CD4-positive, alpha-beta T cell treated with Interleukin-17A for 4 hours (primary cell): ENCODE measurements at regions not wholly inside any gene's neighbourhood (a gene's known extent, or its start where the extent isn't known, plus 50 kb on each side); places are given as distances from the start of the nearest gene placed in this dataset.
"Not testable (repeated sequence)": the region's sequence is repeated elsewhere in the genome, so short reads cannot be mapped to it uniquely, and the experiment has no call there.

ENCODE experiments used
- DNase-seq: peaks from one replicate; pipeline ENCODE4 v3.0.0-alpha.2; 2020; ENCODE audit warnings: mixed read lengths

DNA sequence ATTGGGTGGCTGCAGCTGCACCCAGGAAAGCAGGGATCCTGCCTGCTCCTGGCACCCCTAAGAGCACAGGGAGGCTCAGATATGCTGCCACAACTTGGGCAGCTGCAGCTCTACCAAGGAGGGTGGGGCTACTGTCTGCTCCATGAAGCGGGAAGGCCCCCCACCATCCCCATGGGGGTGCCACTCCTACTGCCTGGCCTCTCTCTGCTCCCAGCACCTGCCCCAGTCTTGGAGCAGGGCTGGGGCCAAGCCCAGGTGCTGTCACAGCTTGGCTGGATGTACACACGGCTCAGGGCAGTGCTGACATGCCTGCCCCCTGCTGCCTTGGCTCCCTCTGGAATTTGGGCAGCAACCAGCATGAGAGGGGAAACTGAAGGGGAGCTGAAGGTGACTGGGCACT, 214.7 kb upstream of the PLPPR1 start:
- no peak for DNase-seq

DNA sequence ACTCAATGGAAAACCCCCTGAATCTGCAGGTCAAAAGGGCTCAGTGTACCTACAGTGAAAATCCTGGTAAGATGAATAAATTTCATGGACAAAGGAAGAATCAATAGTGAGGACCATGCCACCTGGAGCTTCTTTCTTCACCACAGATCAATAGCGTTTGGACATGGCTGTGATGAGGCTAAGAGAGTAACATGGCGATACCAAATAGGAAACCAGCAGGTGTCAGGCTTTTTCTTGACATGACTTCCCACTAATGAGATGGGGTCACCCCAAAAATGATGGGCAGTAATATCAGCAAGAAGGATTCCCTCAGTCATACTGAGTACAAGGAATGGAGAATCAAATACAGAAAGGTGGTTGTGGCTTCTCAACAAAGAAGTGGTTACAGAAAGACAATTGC, 208.5 kb upstream of the PLPPR1 start:
- DNase-seq: no peak

DNA sequence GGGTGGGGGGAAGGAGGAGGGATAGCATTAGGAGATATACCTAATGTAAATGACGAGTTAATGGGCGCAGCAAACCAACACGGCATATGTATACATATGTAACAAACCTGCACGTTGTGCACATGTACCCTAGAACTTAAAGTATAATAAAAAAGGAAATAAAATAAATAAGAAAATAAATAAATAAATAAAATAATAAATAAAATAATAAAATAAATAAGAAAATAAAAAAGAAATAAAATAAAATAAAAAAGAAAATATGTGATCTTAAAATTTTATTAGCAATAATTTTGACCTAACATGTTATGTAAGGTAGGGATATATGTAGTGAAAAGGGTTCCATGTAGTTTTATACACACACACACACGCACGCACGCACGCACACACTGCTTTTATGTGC, 195.5 kb upstream of the PLPPR1 start:
- DNase-seq: not testable (repeated sequence)

DNA sequence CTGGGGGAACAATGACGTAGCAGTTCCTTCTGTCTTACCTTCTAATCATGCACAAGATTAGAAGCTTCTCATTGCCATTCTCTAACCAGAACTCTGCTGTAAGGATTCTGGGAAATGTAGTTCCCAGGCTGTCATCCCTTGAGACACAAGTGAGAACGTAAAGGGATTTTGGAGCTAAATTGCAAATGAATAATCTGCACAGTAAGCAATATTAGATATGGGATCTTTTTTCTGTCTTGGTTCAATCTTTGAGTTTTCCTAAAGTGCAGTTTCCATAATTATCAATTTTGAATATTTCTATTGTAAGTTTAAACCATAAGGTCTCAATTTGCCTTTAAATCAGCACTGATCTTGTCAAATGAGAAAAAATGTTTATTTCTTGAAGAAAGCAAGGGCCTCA, 189.7 kb upstream of the PLPPR1 start:
- DNase-seq: no peak

DNA sequence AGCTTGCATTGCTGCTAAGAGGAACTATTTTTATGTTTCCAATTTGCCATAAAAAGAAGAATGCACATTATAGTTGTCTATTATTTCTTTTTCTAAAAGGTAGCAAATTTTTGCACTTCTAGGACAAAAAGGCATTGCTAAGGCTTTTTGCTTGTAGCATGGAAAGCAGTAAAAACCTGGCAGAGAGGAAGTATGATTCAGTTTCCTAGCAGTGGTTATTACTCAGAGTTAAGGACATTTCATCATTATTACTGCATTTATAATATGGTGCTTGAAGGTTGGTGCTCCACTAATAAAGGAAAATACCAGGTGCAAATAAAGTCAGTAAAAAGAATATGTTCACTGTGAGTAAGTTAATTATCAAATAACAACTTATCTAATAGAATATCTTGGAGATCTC, 179.8 kb upstream of the PLPPR1 start:
- no peak for DNase-seq

DNA sequence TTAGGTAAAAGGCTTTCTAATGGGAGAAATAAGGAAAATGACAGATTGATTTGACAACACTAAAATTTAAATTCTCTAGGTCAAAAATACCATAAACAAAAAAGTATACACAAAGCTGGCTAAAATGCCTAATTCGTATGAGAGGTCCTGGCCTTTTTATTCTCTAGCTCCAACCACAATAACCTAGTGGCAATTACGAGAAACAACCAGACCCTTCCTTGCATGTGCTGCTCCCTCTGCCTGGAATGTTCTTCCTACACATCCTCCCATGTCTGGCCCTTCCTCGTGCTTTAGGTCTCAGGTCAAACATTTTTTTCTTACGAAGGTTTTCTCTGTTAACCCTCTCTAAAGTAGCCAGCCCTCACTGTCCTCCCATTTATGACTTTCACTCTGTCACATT, 176.4 kb upstream of the PLPPR1 start:
- no peak for DNase-seq

DNA sequence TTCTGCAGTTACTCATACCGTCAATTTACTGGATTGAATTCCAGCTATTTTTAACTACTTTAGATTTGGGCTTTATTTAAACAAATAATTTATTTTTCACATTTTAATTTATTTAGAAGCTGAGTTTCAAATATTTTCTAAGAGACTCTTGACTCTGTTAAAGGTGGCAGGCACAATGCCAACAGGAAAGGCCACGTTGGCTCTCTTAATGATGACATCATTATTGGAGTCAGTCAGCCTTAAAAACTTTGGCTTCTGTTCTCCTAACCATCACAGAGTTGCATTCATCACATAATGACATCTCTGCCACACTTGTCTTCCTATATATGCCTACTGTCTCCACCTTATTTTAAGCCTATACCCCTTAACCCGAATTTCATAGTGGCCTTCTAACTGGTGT, 172.3 kb upstream of the PLPPR1 start:
- no peak for DNase-seq

DNA sequence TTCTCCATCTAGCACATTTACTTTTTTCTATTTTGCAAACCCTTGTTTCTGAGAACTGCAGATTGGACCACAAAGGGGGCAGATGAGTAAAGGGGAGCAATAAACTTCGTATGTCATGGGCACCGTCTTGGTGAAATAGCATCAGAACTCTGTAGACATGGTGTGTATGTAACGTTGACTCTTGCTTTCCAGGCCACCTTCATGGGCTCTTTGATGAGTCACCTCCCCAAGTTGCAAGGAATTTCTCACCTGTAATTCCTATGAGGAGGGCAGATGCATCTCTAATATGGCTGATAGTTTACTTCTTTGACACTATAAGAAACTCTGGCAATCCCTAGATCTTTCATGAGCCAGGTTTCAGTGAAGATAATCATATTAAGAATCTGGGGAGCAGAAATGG, 163.4 kb upstream of the PLPPR1 start:
- DNase-seq: no peak

DNA sequence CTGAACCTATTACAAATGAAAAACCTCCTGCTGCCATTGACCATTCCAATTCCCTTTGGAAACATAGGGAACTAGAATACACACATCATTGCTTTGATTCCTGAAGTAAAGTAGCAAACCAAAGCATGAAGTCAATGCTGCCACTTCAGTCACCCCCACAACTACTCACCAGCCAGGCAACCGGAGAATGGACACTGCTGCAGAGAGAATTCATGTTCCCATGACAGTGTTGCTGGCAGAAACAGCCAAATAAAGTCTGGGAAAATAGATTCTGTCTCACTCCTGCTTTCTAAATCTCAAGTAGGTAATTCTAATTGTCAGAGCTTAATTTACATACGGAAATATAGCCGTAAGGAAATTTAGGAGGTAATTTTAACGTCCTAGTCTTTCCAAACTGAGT, 162.9 kb upstream of the PLPPR1 start:
- no peak for DNase-seq

DNA sequence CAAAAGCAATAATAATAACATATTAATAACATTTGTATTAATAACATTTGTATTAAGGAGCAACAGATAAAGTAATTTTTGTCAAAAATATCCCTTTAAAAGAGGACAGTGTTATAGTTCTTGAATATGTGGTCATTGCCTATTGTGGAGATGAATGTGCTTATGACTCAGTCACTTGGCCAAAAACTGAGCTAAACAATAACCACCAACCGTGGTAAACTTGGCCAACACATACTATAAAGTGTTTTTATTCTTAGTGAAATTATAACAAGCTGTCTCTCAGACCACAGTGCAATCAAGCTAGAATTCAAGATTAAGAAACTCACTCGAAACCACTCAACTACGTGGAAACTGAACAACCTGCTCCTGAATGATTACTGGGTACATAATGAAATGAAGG, 159.2 kb upstream of the PLPPR1 start:
- DNase-seq: no peak

DNA sequence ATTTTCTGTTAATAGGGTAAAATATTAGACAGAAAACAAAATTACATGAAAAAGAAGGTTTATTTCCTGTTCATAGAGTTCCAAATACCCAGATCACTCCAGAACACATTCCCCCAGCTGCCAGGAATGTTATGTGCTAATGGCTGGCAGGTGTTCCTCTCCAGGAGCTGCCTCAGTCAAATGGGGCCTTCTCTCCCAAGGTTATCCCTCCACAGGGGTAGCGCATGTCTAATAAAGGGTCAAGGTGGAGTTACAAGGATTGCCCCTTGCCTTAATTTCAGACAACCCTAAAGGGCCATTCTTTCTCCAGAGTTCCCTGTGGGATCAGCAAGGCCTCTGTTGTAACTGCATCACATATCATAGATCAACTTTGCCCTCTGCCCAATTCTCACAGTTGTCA, 148.6 kb upstream of the PLPPR1 start:
- no peak for DNase-seq

DNA sequence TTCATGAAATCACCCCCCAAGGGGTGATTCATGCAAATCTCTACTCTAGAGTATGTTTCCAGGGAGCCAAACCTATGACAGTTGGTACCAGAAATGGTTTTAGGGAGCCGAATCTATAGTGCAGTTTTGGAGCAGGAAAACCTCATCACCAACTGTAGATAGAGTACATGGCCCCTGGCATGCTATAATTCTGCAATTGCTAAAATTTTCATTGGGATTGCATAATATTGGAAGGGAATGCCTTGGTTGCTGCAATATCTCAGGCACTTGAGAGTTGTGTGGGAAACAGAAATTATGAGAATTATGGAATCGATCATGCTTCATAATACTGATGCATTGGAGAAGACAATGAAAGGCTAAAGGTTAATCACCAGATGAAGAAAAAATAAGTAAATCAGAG, 148.2 kb upstream of the PLPPR1 start:
- no peak for DNase-seq

DNA sequence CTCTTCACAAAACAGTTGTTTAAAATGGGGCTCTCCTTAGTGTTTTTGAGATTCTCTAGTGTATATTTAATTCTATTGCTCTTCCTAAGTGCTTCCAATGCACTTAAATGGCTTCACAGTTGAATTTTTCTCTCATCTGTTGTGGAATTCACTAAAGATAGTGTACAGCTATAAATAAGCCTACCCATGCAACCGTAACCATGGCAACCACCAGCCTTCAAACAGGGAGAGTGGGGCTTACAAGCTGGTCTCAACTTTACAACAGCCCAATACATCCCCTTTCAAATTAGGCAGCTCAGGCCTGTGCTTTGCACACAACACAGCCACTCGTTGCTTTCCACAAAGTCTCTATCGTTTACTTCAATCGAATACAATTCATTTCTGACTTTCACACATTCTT, 144.0 kb upstream of the PLPPR1 start:
- DNase-seq: no peak

DNA sequence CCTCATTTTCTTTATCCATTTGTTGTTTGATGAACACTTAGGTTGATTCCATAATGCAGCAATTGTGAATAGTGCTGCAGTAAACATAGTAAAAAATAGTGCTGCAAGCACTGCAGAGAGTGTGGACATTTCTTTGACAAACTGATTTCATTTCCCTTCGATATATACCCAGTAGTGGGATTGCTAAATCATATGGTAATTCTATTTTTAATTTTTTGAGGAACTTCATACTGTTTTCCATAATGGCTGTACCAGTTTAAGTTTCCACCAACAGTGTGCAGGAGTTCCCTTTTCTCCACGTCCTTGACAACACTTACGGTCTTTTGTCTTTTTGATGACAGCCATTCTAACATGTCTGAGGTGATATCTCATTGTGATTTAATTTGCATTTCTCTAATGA, 138.2 kb upstream of the PLPPR1 start:
- DNase-seq: no peak

DNA sequence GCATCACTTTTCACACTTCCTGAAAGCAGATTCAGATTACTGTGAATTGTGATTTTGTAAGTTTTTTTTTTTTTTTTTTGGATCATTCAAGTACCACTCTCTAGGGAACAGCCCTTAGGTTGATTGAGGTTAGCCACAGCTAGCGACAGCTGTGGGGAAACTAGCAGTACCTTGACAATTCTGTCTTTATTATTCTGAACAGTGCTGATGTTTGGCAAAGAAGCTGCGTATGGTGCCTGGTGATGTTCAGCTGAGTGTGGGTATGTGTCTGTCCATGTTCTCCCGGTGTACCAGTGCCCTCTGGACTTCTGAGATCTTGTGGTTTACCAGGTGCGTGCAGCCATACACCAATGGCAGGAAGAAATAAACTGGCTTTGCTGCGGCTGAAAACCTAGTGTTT, 117.3 kb upstream of the PLPPR1 start:
- DNase-seq: no peak

DNA sequence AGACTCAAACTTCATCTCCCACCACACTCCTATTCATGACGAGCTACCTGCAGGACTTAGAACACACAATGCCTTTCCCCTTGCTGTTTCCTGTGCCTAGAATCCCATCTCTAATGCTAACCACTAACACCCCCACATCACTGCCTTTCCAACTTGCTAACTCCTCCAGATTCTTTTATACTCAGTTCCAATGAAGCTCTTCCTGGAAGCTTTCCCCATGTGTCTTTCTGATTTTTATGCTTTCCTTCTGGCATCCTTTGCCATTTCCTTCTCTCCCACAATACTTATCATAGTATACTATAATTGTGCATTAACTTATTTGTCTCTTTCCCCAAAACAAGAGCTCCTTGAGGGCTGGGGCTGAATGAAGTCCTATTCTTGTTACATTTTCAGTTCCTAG, 115.3 kb upstream of the PLPPR1 start:
- DNase-seq: no peak

DNA sequence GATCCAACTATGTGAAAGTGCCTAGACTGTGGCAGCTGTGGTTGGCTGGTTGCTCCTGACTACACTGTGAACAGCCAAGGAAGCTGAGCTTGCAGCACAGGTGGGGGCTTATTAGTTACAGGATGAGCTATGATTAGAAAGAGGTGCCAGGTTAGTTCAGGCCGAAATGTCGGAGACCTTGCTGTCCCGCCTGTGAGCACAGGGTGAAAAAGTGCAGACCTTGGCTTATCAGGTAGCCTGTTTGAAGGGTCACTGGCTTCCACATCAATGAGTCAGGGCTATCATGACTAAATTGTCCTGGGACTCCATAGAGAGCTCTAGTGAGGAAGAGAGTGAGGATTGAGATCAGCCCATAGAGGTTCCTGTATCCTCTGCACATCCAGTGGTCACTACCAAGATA, 114.3 kb upstream of the PLPPR1 start:
- DNase-seq: no peak

DNA sequence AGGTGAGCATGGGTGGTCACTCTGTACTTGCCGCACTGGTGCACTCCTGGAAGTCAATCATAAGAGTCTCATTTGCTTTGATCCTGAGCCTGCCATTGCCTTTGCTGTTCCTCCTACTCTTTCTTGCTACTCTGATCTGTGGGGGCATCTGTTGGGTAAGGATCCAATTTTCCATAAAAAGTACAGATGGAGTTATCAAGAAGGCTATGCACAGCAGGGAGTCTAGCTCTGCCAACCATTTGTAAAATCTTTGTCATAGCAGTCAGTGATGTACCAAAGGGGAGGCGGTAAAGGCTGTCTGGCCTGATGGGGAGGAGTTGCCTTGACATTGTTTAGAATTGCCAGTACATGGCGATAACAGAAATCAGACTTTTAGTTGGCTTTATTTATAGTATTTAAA, 109.0 kb upstream of the PLPPR1 start:
- DNase-seq: no peak

DNA sequence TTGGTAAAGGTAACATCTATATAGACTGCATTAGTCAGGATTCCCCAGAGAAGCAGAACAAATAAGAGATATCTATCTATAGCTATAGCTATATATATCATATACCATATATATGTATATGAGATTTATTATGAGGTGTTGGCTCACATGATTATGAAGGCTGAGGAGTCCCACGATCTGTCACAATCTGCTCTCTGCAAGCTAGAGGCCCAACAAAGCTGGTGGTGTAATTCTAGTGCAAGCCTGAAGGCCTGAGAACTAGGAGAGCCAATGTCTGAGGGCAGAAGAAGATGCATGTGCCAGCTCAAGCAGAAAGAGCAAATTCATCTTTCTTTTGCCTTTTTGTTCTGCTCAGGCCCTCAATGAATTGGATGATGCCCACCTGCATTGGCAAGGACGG, 102.2 kb upstream of the PLPPR1 start:
- DNase-seq: no peak

DNA sequence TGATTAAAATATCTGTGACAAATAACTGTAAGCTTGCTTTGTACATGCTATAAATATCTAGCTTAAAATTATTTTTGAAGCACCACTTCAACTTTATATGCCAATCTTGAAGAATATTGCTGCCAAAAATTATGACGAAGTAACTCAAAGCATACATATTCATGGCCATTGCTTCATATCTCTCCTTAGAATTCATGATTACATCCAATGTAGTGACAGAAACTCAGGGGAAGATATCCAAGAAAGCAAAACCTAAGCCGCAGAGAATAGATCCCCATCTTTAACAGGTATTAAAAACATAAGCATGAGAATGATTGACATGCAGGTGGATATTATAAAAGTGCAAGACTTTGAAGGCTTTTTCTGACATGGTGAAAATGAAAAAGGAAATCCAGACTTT, 100.8 kb upstream of the PLPPR1 start:
- no peak for DNase-seq

DNA sequence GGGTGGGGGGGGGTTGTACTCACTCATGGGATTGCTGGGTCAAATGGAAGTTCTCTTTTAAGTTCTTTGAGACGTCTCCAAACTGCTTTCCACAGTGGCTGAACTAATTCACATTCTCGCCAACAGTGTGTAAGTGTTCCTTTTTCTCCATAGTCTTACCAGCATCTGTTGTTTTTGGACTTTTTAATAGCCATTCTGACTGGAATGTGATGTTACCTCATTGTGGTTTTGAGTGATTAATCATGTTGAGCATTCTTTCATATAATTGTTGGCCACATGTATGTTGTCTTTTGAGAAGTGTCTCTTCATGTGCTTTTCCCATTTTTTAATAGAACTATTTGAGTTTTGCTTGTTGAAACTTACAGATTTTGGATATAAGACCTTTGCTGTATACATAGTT, 94.9 kb upstream of the PLPPR1 start:
- no peak for DNase-seq

DNA sequence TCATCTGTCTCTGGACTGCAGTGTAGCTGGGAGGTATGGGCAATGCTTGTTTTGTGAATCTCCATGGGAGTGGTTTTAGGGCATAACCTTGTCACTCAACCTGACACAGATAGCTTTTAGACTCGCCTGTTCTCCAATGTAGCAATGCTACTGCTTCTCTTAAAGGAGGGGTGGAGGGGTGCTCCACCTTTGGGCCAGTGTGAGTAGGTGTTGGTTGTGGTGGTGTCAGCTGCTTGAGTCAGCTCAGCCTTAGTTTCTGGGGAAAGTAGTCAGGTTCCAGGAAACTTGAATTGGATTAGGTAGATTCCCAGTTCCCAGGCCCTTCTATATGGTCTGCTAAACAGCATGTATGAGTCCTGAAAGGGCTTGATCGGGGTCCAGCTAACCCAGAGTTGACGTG, 91.1 kb upstream of the PLPPR1 start:
- no peak for DNase-seq

DNA sequence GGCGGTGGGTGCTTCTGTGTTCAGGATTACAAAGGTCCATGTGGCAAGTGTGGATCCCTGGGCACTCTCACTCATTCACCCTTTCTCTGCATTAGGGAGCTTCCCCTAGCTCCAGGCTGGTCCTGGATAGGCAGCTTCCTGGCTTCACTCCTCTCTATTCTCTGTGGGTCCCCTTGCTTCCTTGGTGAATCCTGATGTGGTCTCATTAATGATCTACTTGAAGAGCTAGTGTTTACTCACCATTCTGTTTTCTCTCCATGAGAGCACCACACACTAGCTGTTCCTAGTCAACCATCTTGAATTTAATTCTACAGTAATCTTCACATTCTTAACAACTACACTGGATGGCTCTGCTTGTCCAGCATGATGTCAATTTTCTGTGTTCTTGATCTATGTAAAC, 90.0 kb upstream of the PLPPR1 start:
- DNase-seq: no peak

DNA sequence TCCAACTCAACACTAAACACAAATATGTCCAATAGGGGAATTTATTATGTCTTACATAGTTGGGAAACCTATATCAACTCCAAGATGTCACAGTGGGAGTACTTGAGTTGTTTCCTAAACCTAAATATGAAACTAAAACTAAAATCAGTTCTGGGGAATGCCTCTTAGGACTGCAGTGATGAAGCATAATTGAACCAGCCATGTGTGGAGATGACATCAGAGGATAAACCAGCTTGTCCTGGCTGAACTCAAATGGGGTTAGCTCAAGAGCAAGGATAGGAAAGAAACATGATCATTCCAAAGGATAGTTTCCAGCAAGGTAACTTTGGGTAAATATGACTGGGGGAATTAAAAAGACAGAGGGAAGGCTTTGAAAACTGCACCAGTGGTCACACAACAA, 88.9 kb upstream of the PLPPR1 start:
- no peak for DNase-seq

DNA sequence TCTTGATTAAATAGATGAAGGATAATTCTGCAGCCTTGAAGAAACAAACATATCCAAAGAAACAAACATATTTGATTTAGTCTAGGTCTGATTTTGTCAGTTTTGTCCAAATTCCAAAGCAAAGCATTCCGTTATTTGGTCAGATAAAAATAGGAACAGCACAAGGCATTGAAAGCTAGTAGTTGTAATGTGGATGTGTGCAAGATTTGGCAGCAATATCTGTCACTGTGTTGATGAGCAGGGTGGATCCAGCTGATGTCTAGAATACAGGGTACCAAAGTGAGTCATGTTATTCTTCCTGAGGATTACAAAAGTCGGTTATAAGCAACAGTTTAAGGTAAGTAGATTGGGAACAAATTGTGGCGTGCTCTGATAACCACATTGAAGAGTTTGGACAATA, 69.3 kb upstream of the PLPPR1 start:
- no peak for DNase-seq
